ENCODE measurements at regions not wholly inside any gene's neighbourhood (a gene's known extent, or its start where the extent isn't known, plus 50 kb on each side); places are given as distances from the start of the nearest gene placed in this dataset.

- CTCF ChIA-PET, result interaction anchor here (0.9 kb wide), 1 partner anchor 15 kb away, joined by 3 read pairs; no protein-coding TSS in a partner anchor
- POLR2A ChIA-PET, result no interaction called here
These were observed 84.0 kb upstream of the RTL6 start for GRCh38 chr22:44582016-44582415.

DNA sequence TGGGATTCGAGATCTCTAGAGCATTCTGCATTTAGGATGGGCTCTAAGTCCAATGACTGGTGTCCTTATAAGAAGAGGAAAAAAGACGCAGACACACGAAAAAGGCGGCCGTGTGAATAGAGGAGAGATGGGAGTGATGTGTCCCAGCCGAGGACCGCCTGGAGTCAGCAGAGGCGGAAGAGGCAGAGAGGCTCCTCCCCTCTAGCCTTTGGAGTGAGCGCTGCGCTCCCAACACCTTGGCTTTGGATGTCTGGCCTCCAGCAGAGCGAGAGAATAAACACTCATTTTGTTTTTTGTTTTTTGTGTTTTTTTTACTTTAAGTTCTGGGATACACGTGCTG lies 83.0 kb upstream of the RTL6 start:
- POLR2A ChIA-PET, result no interaction called here
- CTCF ChIA-PET, result no interaction called here

DNA sequence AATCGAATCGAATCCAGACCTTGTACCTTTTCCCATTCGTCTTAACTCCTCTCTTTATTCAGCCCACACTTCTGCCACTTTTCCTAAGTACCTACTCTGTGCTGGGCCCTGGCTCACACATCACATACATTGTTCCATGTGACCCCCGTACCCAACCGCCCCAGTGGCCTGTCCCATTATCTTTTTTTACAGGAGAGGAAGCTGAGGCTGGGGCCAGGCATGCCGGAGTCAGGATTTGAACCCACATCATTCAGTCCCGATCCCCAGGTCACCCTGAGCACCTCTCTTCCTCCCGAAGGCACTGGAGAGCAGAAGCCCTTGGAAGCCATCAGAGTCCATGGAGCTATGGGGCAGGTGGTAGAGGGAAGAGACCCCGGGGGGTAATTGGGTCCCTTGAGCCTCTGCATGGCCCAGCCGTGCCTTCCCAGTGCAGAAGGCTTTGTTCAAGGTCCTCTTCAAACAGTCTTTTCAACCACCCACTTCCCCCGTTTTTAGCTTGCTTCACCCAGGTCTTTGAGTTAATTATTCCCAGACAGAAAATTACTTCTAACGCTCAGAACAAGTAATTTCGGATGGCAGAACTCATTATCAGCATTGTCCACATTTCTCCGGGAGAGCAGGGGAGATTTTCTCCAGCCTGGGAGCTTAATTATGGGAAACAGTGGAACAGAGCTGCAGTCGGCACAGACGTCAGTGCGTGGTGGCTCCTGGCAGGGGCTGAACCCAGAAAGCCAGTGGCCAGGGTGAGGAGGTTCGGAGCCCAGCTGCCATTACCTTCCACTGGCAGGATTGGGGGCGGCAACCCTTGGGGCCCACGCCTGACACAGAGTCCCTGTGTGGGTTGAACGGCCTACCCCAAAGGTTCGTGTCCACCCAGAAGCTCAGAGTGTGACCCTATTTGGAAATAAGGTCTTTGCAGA lies 82.4 kb upstream of the RTL6 start:
- ChIA-PET POLR2A (no interaction called here), CTCF (interaction anchor here (0.6 kb wide), 1 partner anchor 546 kb away, joined by 5 read pairs; no protein-coding TSS in a partner anchor)

GRCh38 chr22:44578516-44579230 lies 80.6 kb upstream of the RTL6 start:
- CTCF ChIA-PET, result no interaction called here
- POLR2A ChIA-PET, result no interaction called here

GRCh38 chr22:44578110-44578457 lies 80.1 kb upstream of the RTL6 start:
- POLR2A ChIA-PET, result no interaction called here

DNA sequence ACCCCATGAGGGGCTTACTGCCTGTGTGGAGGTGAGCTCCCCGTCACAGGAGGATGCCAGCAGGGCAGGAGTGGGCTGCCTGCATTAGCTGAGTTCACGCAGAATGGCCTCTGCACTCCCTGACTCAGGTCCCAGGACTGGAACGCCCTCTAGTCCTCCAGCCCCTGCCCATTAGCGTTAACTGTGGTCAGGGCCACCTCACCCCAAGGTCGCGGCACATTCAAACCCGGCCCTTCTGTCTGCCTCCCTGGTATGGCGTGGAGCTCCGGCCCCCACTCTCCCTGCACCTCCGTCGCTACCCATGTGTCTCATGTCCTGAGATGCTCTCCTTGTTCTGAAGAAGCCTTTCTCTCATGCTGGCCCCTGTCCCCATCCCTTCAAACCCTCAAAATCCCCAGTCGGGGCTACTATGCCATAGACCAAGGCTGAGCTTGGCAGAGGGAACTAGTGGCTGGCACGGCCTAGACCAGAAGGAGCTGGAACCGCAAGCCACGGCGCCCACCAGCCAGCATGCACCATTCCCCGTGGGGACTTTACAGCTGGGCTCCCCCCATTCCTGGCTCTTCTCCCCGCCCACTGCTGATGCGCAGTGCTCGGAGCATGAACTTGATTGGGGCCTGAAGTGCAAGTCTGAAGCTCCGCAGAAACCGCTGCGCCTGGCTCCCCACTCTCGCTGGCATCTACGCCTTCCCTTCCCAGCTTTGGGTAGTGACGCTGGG lies 79.5 kb upstream of the RTL6 start:
- CTCF ChIA-PET, result no interaction called here
- POLR2A ChIA-PET, result no interaction called here

More at GRCh38 chr22:44578110-44578457, 80.1 kb upstream of the RTL6 start:
- CTCF ChIA-PET, result no interaction called here

DNA sequence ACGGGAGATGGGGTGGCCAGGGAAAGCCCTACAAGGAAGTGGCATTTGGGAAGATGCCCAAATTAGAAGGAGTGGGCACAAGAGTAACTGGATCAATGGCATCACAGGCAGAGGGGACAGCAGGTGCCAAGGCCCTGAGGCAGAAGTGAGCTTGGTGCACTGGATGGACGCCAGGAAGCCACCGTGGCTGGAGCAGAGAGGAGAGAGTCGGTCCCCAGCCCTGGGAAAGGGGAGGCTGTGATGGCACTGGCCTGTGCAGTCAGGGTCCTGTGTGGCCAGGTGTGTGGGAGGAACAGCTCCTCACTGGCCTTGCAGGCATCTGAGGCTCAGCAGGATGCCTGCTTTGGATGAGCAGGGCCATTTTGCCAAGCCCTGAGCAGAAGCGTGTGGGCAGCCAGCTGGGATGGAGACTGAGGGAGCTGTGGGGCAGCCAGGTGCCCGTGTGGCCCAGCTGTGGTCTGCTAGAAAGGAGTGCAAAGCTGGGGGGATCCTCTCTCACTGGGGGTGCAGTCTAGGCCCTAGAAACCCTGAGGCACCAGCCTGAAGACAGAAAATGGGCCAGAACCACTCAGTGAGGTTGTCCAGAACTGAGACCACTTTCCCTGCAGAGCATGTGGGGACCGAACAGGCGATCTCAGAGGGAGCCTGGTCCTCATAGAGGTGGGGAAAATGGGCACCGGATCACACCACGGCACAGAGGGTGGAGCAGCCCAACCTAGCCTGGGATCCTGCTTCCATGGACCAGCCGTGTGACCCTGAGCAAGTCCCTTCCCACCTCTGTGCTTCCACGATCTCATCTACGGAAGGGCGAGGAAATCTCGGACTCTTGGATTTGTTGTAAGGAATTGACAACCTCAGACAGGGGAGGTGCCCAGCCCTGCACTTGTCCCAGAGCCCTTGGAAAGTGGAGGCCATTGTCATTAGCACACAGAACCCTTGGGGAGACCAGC lies 78.6 kb upstream of the RTL6 start:
- ChIA-PET POLR2A (no interaction called here), CTCF (no interaction called here)

DNA sequence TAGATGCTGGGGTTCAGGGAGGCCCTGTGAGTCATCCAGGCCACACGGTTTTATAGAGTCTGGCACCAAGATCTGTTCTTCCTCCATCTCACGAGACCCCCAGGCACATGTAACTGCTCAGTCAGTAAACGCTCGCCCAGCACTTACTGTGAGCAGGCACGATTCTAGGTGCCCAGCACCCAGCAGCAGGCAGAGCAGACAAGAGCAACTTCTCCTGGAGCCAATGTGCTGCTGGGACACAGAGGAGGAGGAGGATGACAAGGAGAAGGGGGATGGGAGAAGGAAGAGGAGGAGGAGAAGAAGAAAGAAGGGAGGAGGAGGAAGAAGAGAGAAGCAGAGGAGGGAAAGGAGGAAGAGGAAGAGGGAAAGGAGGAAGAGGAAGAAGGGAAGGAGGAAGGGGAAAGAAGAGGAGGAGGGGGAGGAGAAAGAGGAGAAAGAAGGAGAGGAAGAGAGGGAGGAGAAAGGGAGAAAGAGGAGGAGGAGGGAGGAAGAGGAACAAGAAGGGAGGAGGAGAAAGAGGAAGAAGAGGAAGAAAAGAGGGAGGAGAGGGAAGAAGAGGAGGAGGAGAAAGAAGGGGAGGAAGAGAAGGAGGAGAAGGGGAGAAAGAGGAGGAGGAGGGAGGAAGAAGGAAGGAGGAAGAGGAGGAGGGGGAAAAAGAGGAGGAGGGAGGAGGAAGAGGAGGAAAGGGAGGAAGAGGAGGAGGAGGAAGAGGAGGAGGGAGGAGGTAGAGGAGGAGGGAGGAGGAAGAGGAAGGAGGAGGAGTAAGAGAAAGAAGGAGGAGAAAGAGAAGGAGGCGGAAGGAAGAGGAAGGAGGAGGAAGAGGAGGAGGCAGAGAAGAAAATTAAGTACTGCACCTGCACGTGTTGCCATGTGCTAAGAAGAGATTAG lies 77.6 kb upstream of the RTL6 start:
- ChIA-PET CTCF (no interaction called here), POLR2A (no interaction called here)

DNA sequence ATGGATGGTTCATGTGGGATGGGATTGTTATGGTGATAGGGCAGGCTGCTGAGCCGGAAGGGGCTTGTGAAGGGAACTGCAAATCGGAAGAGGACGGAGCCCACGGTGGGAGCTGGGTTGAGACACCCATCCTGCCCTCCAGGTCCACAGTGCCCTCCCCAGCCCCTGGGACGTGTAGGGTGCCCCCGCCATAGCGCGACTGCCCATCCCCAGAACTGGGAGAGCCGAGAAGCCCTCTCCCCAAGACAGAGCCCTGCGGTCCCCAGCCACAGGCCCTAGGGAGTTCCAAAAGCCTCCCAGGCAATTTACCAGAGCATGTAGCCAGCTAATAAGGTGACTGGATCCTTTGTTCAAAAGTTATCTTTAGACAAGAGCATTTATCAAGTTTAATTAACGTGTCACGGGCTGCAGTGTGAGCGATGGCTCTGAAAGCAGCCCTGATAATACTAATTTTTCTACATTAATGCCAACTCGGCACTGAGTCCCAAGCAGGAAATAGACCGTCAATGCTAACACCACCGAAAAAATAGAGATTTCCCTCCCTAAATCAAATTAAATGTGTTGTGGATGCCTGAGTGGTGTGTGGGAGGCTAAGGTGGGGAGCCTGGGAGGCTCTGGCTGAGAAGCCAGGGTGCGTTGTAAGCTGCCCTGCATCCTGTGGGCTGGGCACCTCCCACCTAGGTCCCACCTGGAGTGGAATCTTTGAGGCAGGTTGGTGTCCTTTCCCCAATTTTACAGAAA lies 76.8 kb upstream of the RTL6 start:
- ChIA-PET CTCF (no interaction called here), POLR2A (no interaction called here)

GRCh38 chr22:44574057-44574639 lies 76.1 kb upstream of the RTL6 start:
- CTCF ChIA-PET, result no interaction called here

DNA sequence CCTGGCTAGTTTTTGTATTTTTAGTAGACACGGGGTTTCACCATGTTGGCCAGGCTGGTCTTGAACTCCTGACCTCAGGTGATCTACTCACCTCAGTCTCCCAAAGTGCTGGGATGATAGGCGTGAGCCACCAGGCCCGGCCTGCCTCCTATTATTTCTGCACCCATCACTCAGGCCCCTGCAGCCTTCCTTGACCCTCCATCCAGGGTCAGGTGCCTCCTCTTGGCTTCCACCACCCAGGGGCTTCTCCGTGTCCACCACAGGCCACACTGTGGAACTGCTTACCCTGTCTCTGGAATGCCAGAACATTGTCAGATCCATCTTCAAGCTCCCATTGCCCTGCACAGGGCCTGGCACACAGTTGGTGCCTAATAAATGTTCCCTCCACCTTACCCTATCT lies 75.4 kb upstream of the RTL6 start:
- POLR2A ChIA-PET, result no interaction called here
- CTCF ChIA-PET, result no interaction called here

More at GRCh38 chr22:44574057-44574639, 76.1 kb upstream of the RTL6 start:
- POLR2A ChIA-PET, result no interaction called here

DNA sequence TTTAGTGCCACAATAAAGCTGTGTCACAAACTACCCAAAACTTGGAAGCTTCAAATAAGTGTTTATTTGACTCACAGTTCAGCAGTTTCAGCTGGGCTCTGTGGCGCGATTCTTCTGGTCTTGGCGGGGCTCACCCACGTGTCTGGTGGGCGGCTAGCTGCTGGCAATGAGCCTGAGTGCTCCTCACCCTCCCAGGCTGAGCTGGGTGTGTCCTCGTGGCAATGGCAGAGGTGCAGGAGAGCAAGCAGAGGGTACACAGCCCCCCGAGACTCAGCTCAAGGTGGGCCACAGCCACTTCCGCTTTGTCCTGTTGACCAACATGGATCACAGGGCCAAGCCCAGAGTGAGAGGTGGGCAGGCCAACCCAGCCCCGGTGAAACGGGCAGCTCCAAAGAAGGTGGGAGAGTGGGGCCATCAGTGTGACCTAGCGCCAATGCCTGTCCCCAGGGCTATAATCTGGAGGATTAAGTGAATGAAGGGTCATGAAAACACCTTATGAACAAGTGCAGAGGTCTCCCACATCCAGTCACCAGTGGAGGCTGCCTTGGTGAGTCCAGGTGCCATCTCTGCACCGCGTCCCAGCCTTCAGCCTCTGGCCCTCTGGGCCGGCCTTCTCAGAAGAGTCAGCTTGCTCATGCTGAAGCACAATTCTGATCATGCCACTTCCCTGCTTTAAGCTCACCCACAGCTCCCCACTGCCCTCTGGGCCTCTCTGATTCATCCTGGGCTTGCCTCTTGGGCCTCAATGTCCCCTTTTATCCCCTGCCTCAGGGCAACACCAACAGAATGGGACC lies 74.6 kb upstream of the RTL6 start:
- POLR2A ChIA-PET, result no interaction called here
- CTCF ChIA-PET, result interaction anchor here (1.2 kb wide), 1 partner anchor 579 kb away, joined by 3 read pairs; no protein-coding TSS in a partner anchor

- POLR2A ChIA-PET, result no interaction called here
- CTCF ChIA-PET, result interaction anchor here (1.2 kb wide), 1 partner anchor 578 kb away, joined by 3 read pairs; no protein-coding TSS in a partner anchor
These were observed 73.8 kb upstream of the RTL6 start for GRCh38 chr22:44571566-44572413.

DNA sequence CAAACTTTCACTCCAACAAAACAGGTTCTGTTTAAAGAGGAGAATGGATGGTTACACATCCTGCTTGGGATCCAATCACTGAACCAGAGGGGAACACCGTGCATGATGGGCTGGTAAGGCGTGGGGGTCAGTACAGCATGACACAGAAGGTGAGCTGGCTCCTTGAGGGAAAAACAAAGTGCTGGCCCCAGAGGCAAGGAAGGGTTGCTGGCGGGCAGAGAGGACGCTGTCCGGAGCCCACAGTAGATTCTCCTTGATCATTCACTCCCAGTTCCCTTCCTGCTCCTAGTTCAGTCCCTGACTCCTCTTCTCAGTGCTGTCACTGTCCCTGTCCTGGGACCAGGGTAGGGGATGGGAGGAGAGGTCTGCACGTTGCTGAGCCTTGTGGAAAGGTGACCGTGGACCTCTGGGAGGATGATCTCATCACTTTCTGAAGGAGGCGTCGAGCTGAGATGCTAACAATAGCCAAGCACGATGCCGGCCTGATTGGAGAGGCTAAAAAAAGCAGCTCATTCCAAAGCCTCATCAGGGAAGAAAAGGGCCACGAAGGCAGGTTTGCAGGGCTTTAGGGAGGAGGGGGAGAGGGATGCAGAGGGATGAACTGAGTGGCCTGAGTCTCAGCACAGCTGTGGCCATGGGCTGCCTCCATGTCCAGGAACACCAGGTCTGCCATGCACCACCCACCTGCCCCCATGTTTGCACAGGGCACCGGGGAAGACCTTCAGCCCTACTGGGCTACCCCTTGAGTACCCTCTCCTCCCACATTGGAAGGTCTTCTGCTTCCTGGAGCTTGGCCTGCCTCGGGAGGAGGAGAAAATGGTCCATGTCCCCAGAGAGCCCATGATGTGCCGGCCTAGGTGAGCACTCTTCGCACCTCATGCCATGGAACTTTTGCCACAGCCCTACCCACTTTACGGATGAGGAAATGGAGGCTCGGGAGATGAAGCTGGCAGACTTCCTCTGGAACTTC lies 72.7 kb upstream of the RTL6 start:
- CTCF ChIA-PET, result interaction anchor here (0.6 kb wide), 1 partner anchor 360 kb away, joined by 3 read pairs; no protein-coding TSS in a partner anchor
- POLR2A ChIA-PET, result interaction anchor here (0.6 kb wide), 1 partner anchor 571 kb away, joined by 3 read pairs; no protein-coding TSS in a partner anchor
